ENCODE measurements at regions not wholly inside any gene's neighbourhood (a gene's known extent, or its start where the extent isn't known, plus 50 kb on each side); places are given as distances from the start of the nearest gene placed in this dataset.

- TF ChIP-seq ZFP3 (CRISPR knock-in tag; IDR thresholded peaks at IDR 0.05) (no peak), ARNTL (CRISPR knock-in tag; IDR thresholded peaks at IDR 0.05; ENCODE audit: borderline replicate concordance, low read depth) (no peak), PATZ1 (CRISPR knock-in tag; IDR thresholded peaks at IDR 0.05; ENCODE audit: borderline replicate concordance) (no peak), ISL1 (CRISPR knock-in tag; IDR thresholded peaks at IDR 0.05) (no peak), ZNF70 (CRISPR knock-in tag; IDR thresholded peaks at IDR 0.05) (no peak), ZFP30 (CRISPR knock-in tag; IDR thresholded peaks at IDR 0.05) (no peak), GLIS3 (CRISPR knock-in tag; IDR thresholded peaks at IDR 0.05) (no peak)
- TF ChIP-seq, protein P1, sequence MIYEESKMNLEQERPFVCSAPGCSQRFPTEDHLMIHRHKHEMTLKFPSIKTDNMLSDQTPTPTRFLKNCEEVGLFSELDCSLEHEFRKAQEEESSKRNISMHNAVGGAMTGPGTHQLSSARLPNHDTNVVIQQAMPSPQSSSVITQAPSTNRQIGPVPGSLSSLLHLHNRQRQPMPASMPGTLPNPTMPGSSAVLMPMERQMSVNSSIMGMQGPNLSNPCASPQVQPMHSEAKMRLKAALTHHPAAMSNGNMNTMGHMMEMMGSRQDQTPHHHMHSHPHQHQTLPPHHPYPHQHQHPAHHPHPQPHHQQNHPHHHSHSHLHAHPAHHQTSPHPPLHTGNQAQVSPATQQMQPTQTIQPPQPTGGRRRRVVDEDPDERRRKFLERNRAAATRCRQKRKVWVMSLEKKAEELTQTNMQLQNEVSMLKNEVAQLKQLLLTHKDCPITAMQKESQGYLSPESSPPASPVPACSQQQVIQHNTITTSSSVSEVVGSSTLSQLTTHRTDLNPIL (CRISPR knock-in tag; IDR thresholded peaks at IDR 0.05; ENCODE audit: low read depth): no peak
Observed at GRCh38 chr4:32831104-32831503, 2110.9 kb downstream of the PCDH7 start.

All from SK-N-SH treated with all-trans-retinoic acid at 6 μM for 48 hours (cell line).